ENCODE measurements at regions not wholly inside any gene's neighbourhood (a gene's known extent, or its start where the extent isn't known, plus 50 kb on each side); places are given as distances from the start of the nearest gene placed in this dataset.

DNA sequence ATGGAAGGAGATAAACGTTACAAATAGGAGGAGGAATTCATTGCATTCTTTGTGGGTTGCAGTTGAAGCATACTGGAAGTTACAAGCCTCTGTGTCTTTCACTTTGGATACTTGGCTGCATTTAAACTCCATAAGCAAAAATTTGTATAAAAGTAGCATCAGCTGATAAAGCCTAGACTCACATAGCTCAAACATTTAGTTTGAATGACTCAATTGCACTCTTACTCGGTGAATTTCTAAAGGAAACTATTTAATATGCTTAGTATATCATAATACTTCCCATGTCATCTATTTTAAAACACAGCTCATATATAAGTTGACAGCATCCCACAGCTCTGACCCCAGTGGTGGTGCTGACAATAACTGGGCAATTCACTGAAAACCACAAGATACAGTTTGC is 596.6 kb upstream of the ZNF608 start:
- TF ChIP-seq, protein P1, sequence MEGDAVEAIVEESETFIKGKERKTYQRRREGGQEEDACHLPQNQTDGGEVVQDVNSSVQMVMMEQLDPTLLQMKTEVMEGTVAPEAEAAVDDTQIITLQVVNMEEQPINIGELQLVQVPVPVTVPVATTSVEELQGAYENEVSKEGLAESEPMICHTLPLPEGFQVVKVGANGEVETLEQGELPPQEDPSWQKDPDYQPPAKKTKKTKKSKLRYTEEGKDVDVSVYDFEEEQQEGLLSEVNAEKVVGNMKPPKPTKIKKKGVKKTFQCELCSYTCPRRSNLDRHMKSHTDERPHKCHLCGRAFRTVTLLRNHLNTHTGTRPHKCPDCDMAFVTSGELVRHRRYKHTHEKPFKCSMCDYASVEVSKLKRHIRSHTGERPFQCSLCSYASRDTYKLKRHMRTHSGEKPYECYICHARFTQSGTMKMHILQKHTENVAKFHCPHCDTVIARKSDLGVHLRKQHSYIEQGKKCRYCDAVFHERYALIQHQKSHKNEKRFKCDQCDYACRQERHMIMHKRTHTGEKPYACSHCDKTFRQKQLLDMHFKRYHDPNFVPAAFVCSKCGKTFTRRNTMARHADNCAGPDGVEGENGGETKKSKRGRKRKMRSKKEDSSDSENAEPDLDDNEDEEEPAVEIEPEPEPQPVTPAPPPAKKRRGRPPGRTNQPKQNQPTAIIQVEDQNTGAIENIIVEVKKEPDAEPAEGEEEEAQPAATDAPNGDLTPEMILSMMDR (conservative IDR thresholded peaks at IDR 0.05; ENCODE audit: low read length) = no peak
- TF ChIP-seq EZH2phosphoT487 (IDR thresholded peaks at IDR 0.05; ENCODE audit: borderline replicate concordance, low read depth, low read length) = no peak
